Activated B cell treated with CpG ODN at 0.5 μM for 24 hours (primary cell): ENCODE measurements at regions not wholly inside any gene's neighbourhood (a gene's known extent, or its start where the extent isn't known, plus 50 kb on each side); places are given as distances from the start of the nearest gene placed in this dataset.

Experiments used
- ATAC-seq: fragments of 200-7000 bp; cut with Tn5 transposase; one replicate; pipeline ENCODE4 v1.10.0; 2021; ENCODE audit warnings: low read depth, mild to moderate bottlenecking, moderate library complexity
- CTCF ChIA-PET: fragments of 350-600 bp; sonication (Branson Sonifier 250); formaldehyde crosslinking; loops from one replicate; lab custom pipeline; 2021; ENCODE audit warnings: antibody characterized with exemption; lab: Charles Lee
- POLR2A ChIA-PET: fragments of 350-600 bp; sonication (Branson Sonifier 250); formaldehyde crosslinking; loops from one replicate; lab custom pipeline; 2021; ENCODE audit warnings: antibody characterized with exemption; lab: Charles Lee
- DNase-seq: peaks from one replicate; pipeline ENCODE4 v3.0.0; 2022
- H3K27ac Mint-ChIP-seq: one replicate; pipeline ENCODE4 v1.8.0; 2020; ENCODE audit warnings: mixed read lengths
- H3K27me3 Mint-ChIP-seq: one replicate; pipeline ENCODE4 v1.8.0; 2021; ENCODE audit warnings: mixed read lengths
- H3K36me3 Mint-ChIP-seq: one replicate; pipeline ENCODE4 v1.8.0; 2021; ENCODE audit warnings: low read depth, mixed read lengths
- H3K4me1 Mint-ChIP-seq: one replicate; pipeline ENCODE4 v1.8.0; 2021; ENCODE audit warnings: mixed read lengths
- H3K4me3 Mint-ChIP-seq: one replicate; pipeline ENCODE4 v1.8.0; 2020; ENCODE audit warnings: mild to moderate bottlenecking, mixed read lengths
- H3K9me3 Mint-ChIP-seq: one replicate; pipeline ENCODE4 v1.8.0; 2020; ENCODE audit warnings: mixed read lengths
- CTCF ChIP-seq: fragments of 200-600 bp; IDR thresholded peaks from one replicate; pipeline ENCODE4 v1.8.0; 2022; ENCODE audit warnings: antibody characterized with exemption, mild to moderate bottlenecking
- intact Hi-C: fragments of 100-400 bp; cut with micrococcal nuclease; formaldehyde crosslinking; loops from one replicate; pipeline ENCODE4 v1.15.1; 2024

DNA sequence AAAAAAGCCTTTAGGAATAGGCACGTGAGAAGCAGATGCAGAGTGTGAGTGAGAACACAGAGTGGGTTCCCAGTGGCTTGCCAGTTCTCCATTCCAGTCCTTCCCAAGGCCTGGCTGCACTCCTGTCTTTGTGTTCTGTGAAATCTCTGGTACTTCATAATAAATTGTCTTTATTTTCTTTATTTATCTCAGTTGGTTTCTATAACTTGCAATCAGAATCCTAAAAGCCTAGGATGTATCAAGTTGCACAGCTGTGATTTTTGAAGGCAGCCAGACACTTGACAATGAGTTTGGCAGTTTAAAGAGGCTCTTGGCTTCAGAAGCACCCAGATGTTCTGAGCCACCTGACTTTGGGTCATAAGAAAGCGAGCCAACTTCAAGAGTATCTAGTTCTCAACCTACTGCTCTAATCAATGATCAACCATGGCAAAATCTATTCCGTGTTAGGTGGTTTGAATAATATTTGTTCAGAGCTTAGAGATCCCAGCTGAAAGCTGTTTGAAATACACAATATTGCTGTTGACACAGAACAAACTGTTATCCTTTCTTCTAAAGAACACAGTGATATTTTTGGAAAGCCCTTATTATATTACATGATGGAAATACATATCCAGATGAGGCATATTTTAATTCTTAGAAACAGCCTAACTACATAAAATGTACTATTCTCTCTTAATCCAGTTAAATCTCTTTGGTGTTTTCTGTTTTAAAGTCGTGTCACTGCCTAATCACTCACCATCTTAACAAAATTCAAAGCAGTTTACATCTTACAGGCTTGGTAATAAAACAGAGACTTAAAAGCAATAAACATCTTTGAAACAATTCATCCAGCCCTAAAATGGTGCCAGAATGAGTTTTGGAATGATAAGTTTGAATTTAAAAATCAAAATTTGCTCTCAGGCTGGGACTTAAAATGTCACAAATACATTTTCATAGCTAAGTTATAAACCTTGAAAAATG is 483.0 kb upstream of the NBEA start:
- Mint-ChIP-seq H3K36me3 (no peaks in the 10 kb centered on the region), H3K4me1 (no peaks in the 10 kb centered on the region), H3K27me3 (no peaks in the 10 kb centered on the region), H3K27ac (no peak overlapping the region), H3K4me3 (no peak overlapping the region), H3K9me3 (no peaks in the 10 kb centered on the region)
- POLR2A ChIA-PET = no interaction called here
- intact Hi-C loops = no loop called here
- DNase-seq (no peak), ATAC-seq (no peak)
- no peak for TF ChIP-seq CTCF
- CTCF ChIA-PET = no interaction called here

DNA sequence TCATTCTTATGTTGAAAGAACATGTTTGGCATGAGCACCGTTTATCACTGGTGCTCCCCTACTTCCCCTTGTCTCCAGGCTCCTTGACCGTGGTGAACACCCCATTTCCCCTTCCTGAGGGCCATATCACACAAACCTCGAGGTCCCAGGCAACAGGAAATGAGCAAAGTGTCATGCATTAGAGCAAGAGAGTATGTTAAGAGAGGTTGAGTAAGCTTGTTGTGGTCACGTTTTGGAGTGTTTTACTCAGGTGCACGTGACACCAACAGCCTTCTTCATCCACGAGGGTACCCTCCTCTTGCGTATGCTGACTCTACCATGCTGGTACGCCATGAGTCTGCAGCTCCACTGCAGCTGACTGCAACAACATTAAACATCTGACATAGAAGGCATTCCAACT is 482.2 kb upstream of the NBEA start:
- ChIA-PET POLR2A (no interaction called here), CTCF (no interaction called here)
- ATAC-seq = no peak
- no peaks in the 10 kb centered on the region for H3K36me3 Mint-ChIP-seq
- no peaks in the 10 kb centered on the region for H3K27me3 Mint-ChIP-seq
- no peaks in the 10 kb centered on the region for H3K4me1 Mint-ChIP-seq
- intact Hi-C loops = no loop called here
- no peak overlapping the region for H3K4me3 Mint-ChIP-seq
- no peak for DNase-seq
- H3K9me3 Mint-ChIP-seq = no peaks in the 10 kb centered on the region
- no peak for TF ChIP-seq CTCF
- no peak overlapping the region for H3K27ac Mint-ChIP-seq

GRCh38 chr13:34462843-34463242 is 479.2 kb upstream of the NBEA start:
- CTCF ChIA-PET = no interaction called here
- intact Hi-C loops = no loop called here
- no peaks in the 10 kb centered on the region for H3K36me3 Mint-ChIP-seq

DNA sequence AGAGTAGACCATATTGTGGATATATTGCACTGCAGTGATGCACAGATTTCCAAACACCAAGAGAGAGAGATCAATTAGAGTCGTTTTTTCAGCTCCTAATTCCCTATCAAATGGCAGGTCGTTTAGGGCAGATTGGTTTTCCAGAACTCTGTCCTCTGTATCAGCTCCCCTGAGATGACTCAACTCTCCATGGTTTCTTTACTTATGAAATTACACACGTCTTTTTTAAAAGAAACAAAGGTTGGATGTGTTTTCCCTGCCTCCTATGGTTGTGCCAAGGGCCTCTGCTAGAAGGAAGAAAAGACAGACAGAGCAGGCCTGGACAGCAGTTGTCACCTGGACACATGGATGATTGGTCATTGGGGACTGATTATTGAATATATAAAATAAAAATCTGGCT is 478.1 kb upstream of the NBEA start:
- Mint-ChIP-seq H3K4me3 (no peak overlapping the region), H3K9me3 (no peaks in the 10 kb centered on the region), H3K27me3 (no peaks in the 10 kb centered on the region), H3K27ac (no peak overlapping the region), H3K36me3 (no peaks in the 10 kb centered on the region), H3K4me1 (no peaks in the 10 kb centered on the region)
- ATAC-seq = no peak
- intact Hi-C loops = no loop called here
- no peak for TF ChIP-seq CTCF
- DNase-seq = no peak
- CTCF ChIA-PET = no interaction called here
- POLR2A ChIA-PET = no interaction called here

More at GRCh38 chr13:34462843-34463242, 479.2 kb upstream of the NBEA start:
- ATAC-seq = no peak
- Mint-ChIP-seq H3K4me1 (no peaks in the 10 kb centered on the region), H3K27me3 (no peaks in the 10 kb centered on the region), H3K27ac (no peak overlapping the region), H3K4me3 (no peak overlapping the region), H3K9me3 (no peaks in the 10 kb centered on the region)
- POLR2A ChIA-PET = no interaction called here
- no peak for TF ChIP-seq CTCF
- DNase-seq = no peak

GRCh38 chr13:34465423-34465922 is 476.6 kb upstream of the NBEA start:
- Mint-ChIP-seq H3K36me3 (no peaks in the 10 kb centered on the region), H3K4me1 (no peaks in the 10 kb centered on the region), H3K27me3 (no peaks in the 10 kb centered on the region), H3K9me3 (no peaks in the 10 kb centered on the region), H3K4me3 (no peak overlapping the region), H3K27ac (no peak overlapping the region)
- TF ChIP-seq CTCF = no peak
- intact Hi-C loops = no loop called here
- ChIA-PET POLR2A (no interaction called here), CTCF (no interaction called here)
- no peak for ATAC-seq
- DNase-seq = no peak
